ENCODE measurements at regions not wholly inside any gene's neighbourhood (a gene's known extent, or its start where the extent isn't known, plus 50 kb on each side); places are given as distances from the start of the nearest gene placed in this dataset.
"Not testable (repeated sequence)": the region's sequence is repeated elsewhere in the genome, so short reads cannot be mapped to it uniquely, and the experiment has no call there.

GRCh38 chr1:234808943-234809853 is 199.2 kb upstream of the IRF2BP2 start:
- H3K4me3 ChIP-seq (ENCODE audit: low read depth, low read length); in situ Hi-C loops (cut with HindIII; ENCODE audit: low sequenced_read_pairs); DNase-seq (ENCODE audit: low read depth): not testable (repeated sequence)

GRCh38 chr1:234808459-234808858 is 198.5 kb upstream of the IRF2BP2 start:
- DNase-seq (ENCODE audit: low read depth); in situ Hi-C loops (cut with HindIII; ENCODE audit: low sequenced_read_pairs); H3K4me3 ChIP-seq (ENCODE audit: low read depth, low read length): not testable (repeated sequence)

- DNase-seq (ENCODE audit: low read depth); in situ Hi-C loops (cut with HindIII; ENCODE audit: low sequenced_read_pairs); H3K4me3 ChIP-seq (ENCODE audit: low read depth, low read length): not testable (repeated sequence)
Observed at GRCh38 chr1:234807705-234808104, 197.7 kb upstream of the IRF2BP2 start.

- H3K4me3 ChIP-seq (ENCODE audit: low read depth, low read length); in situ Hi-C loops (cut with HindIII; ENCODE audit: low sequenced_read_pairs); DNase-seq (ENCODE audit: low read depth): not testable (repeated sequence)
Observed at GRCh38 chr1:234802586-234802985, 192.6 kb upstream of the IRF2BP2 start.

GRCh38 chr1:234801636-234802035 is 191.7 kb upstream of the IRF2BP2 start:
- H3K4me3 ChIP-seq (ENCODE audit: low read depth, low read length); in situ Hi-C loops (cut with HindIII; ENCODE audit: low sequenced_read_pairs); DNase-seq (ENCODE audit: low read depth): not testable (repeated sequence)

GRCh38 chr1:234801147-234801546 is 191.2 kb upstream of the IRF2BP2 start:
- H3K4me3 ChIP-seq (ENCODE audit: low read depth, low read length); DNase-seq (ENCODE audit: low read depth); in situ Hi-C loops (cut with HindIII; ENCODE audit: low sequenced_read_pairs): not testable (repeated sequence)

GRCh38 chr1:234800563-234800962 is 190.6 kb upstream of the IRF2BP2 start:
- H3K4me3 ChIP-seq (ENCODE audit: low read depth, low read length); in situ Hi-C loops (cut with HindIII; ENCODE audit: low sequenced_read_pairs); DNase-seq (ENCODE audit: low read depth): not testable (repeated sequence)

GRCh38 chr1:234799021-234799689 is 189.2 kb upstream of the IRF2BP2 start:
- in situ Hi-C loops (cut with HindIII; ENCODE audit: low sequenced_read_pairs); H3K4me3 ChIP-seq (ENCODE audit: low read depth, low read length); DNase-seq (ENCODE audit: low read depth): not testable (repeated sequence)

- DNase-seq (ENCODE audit: low read depth); in situ Hi-C loops (cut with HindIII; ENCODE audit: low sequenced_read_pairs); H3K4me3 ChIP-seq (ENCODE audit: low read depth, low read length): not testable (repeated sequence)
Observed at GRCh38 chr1:234797216-234797615, 187.2 kb upstream of the IRF2BP2 start.

GRCh38 chr1:234796438-234796792 is 186.4 kb upstream of the IRF2BP2 start:
- in situ Hi-C loops (cut with HindIII; ENCODE audit: low sequenced_read_pairs); DNase-seq (ENCODE audit: low read depth): not testable (repeated sequence)

GRCh38 chr1:234795711-234796437 is 185.9 kb upstream of the IRF2BP2 start:
- in situ Hi-C loops (cut with HindIII; ENCODE audit: low sequenced_read_pairs); H3K4me3 ChIP-seq (ENCODE audit: low read depth, low read length); DNase-seq (ENCODE audit: low read depth): not testable (repeated sequence)

More at GRCh38 chr1:234796438-234796792, 186.4 kb upstream of the IRF2BP2 start:
- not testable (repeated sequence) for H3K4me3 ChIP-seq (ENCODE audit: low read depth, low read length)

- in situ Hi-C loops (cut with HindIII; ENCODE audit: low sequenced_read_pairs); H3K4me3 ChIP-seq (ENCODE audit: low read depth, low read length); DNase-seq (ENCODE audit: low read depth): not testable (repeated sequence)
Observed at GRCh38 chr1:234795007-234795406, 185.0 kb upstream of the IRF2BP2 start.

- H3K4me3 ChIP-seq (ENCODE audit: low read depth, low read length); in situ Hi-C loops (cut with HindIII; ENCODE audit: low sequenced_read_pairs); DNase-seq (ENCODE audit: low read depth): not testable (repeated sequence)
Observed at GRCh38 chr1:234794452-234794851, 184.5 kb upstream of the IRF2BP2 start.

GRCh38 chr1:234793924-234794323 is 183.9 kb upstream of the IRF2BP2 start:
- in situ Hi-C loops (cut with HindIII; ENCODE audit: low sequenced_read_pairs); H3K4me3 ChIP-seq (ENCODE audit: low read depth, low read length); DNase-seq (ENCODE audit: low read depth): not testable (repeated sequence)

GRCh38 chr1:234792221-234792864 is 182.4 kb upstream of the IRF2BP2 start:
- in situ Hi-C loops (cut with HindIII; ENCODE audit: low sequenced_read_pairs); DNase-seq (ENCODE audit: low read depth); H3K4me3 ChIP-seq (ENCODE audit: low read depth, low read length): not testable (repeated sequence)

GRCh38 chr1:234791615-234792014 is 181.6 kb upstream of the IRF2BP2 start:
- in situ Hi-C loops (cut with HindIII; ENCODE audit: low sequenced_read_pairs); H3K4me3 ChIP-seq (ENCODE audit: low read depth, low read length); DNase-seq (ENCODE audit: low read depth): not testable (repeated sequence)

- in situ Hi-C loops (cut with HindIII; ENCODE audit: low sequenced_read_pairs); DNase-seq (ENCODE audit: low read depth); H3K4me3 ChIP-seq (ENCODE audit: low read depth, low read length): not testable (repeated sequence)
Observed at GRCh38 chr1:234790333-234790732, 180.4 kb upstream of the IRF2BP2 start.

Measured in astrocyte of the cerebellum (primary cell).